Lower leg skin (tissue), 3 donors: ENCODE measurements at regions not wholly inside any gene's neighbourhood (a gene's known extent, or its start where the extent isn't known, plus 50 kb on each side); places are given as distances from the start of the nearest gene placed in this dataset.
"Not testable (repeated sequence)": the region's sequence is repeated elsewhere in the genome, so short reads cannot be mapped to it uniquely, and the experiment has no call there.

Source experiments
- CTCF ChIP-seq, 3 donors: fragments of 450-650 bp; IDR thresholded peaks; one replicate each; pipeline ENCODE4 v1.5.1; 2016; ENCODE audit warnings: antibody characterized with exemption in 3 of 3, mild to moderate bottlenecking in 3 of 3, moderate library complexity in 2 of 3
- POLR2A ChIP-seq, 2 donors: fragments of 450-650 bp; IDR thresholded peaks; one replicate each; pipeline ENCODE4 v1.6.1; 2016 to 2017; ENCODE audit warnings: antibody characterized with exemption in 2 of 2, mild to moderate bottlenecking in 1 of 2, moderate library complexity in 1 of 2

GRCh38 chrX:125493004-125493403 is 173.3 kb downstream of the TEX13C start:
- not testable (repeated sequence) for TF ChIP-seq CTCF, POLR2A (IDR thresholded peaks at IDR 0.05)
